ENCODE measurements at regions not wholly inside any gene's neighbourhood (a gene's known extent, or its start where the extent isn't known, plus 50 kb on each side); places are given as distances from the start of the nearest gene placed in this dataset.
"Not testable (repeated sequence)": the region's sequence is repeated elsewhere in the genome, so short reads cannot be mapped to it uniquely, and the experiment has no call there.

DNA sequence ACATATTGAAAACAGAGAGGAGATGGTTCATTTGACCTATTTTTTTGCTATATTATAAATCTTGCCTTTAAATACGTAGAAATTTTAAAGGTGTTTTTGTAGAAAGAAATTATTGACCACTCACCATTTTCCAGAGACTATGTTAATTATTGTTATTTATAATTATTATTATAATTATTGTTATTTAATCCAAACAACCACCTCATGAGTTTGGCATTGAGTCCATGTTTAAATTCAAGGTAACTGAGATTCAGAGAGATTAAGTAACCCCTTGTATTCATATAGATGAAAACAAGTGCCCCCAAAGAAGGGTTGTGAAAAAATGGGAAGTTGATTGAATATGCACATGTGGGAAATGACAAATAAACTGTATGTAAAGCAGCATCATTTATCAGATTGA is 692.5 kb upstream of the MIR17HG start:
- ATAC-seq = no peak
- 82% methylated on average over 1 of the region's 1 CpG for WGBS (ENCODE audit: missing lambda C conversion rate)
- no peak overlapping the region for H3K4me2 ChIP-seq
- H3K27ac ChIP-seq = no peak overlapping the region
- no peaks in the 10 kb centered on the region for H3K9me3 ChIP-seq
- ChIA-PET POLR2A (no interaction called here), CTCF (no interaction called here)
- H3K4me1 ChIP-seq = no peaks in the 10 kb centered on the region
- H3K4me3 ChIP-seq = no peak overlapping the region
- FAIRE-seq = no peak
- TF ChIP-seq, protein P1, sequence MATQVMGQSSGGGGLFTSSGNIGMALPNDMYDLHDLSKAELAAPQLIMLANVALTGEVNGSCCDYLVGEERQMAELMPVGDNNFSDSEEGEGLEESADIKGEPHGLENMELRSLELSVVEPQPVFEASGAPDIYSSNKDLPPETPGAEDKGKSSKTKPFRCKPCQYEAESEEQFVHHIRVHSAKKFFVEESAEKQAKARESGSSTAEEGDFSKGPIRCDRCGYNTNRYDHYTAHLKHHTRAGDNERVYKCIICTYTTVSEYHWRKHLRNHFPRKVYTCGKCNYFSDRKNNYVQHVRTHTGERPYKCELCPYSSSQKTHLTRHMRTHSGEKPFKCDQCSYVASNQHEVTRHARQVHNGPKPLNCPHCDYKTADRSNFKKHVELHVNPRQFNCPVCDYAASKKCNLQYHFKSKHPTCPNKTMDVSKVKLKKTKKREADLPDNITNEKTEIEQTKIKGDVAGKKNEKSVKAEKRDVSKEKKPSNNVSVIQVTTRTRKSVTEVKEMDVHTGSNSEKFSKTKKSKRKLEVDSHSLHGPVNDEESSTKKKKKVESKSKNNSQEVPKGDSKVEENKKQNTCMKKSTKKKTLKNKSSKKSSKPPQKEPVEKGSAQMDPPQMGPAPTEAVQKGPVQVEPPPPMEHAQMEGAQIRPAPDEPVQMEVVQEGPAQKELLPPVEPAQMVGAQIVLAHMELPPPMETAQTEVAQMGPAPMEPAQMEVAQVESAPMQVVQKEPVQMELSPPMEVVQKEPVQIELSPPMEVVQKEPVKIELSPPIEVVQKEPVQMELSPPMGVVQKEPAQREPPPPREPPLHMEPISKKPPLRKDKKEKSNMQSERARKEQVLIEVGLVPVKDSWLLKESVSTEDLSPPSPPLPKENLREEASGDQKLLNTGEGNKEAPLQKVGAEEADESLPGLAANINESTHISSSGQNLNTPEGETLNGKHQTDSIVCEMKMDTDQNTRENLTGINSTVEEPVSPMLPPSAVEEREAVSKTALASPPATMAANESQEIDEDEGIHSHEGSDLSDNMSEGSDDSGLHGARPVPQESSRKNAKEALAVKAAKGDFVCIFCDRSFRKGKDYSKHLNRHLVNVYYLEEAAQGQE (IDR thresholded peaks at IDR 0.05) = no peak
- no peak for TF ChIP-seq POLR2AphosphoS2 (conservative IDR thresholded peaks at IDR 0.05; ENCODE audit: low read length)
- TF ChIP-seq SREBF2 (IDR thresholded peaks at IDR 0.05) = no peak
- TF ChIP-seq HOXA7 (CRISPR knock-in tag; IDR thresholded peaks at IDR 0.05) = no peak
- no peak for TF ChIP-seq CBX8 (IDR thresholded peaks at IDR 0.05)
- no peak for TF ChIP-seq EP300 (IDR thresholded peaks at IDR 0.05)
- no peak for TF ChIP-seq PHF8 (IDR thresholded peaks at IDR 0.05; ENCODE audit: borderline replicate concordance, low read depth)
- DNase-seq (ENCODE audit: low read depth in 1 of 2, low spot score in 1 of 2) = no peak

DNA sequence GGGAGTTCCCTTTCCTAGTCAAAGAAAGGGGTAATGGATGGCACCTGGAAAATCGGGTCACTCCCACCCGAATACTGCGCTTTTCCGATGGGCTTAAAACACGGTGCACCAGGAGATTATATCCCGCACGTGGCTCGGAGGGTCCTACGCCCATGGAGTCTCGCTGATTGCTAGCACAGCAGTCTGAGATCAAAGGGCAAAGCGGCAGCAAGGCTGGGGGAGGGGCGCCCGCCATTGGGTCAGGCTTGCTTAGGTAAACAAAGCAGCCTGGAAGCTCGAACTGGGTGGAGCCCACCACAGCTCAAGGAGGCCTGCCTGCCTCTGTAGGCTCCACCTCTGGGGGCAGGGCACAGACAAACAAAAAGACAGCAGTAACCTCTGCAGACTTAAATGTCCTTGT is 683.3 kb upstream of the MIR17HG start:
- CTCF ChIA-PET; FAIRE-seq; DNase-seq (ENCODE audit: low read depth in 1 of 2, low spot score in 1 of 2); H3K4me1 ChIP-seq; POLR2A ChIA-PET; H3K9me3 ChIP-seq; ATAC-seq; H3K4me2 ChIP-seq; H3K27ac ChIP-seq; H3K4me3 ChIP-seq: not testable (repeated sequence)
- 92% methylated on average over 4 of the region's 14 CpGs for WGBS (ENCODE audit: missing lambda C conversion rate)

DNA sequence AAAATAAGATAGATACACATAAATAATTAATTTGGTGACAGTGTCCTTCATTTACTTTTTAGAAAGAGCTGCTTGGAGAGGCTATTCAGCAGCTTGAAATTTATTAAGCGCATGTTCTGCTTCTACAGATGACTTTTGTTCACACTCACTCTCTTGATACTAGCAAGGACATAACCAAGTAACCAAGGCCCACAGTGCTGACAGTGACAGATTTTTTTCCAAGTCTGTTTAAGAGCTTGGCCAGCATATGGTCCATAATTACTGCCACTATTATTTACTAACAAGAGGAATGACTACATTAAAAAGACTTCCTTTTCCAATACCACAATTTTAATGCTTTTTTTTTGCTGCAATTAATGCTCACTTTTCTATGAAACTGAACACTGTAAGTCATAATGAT is 673.7 kb upstream of the MIR17HG start:
- 82% methylated on average over 1 of the region's 1 CpG for WGBS (ENCODE audit: missing lambda C conversion rate)
- FAIRE-seq = no peak

DNA sequence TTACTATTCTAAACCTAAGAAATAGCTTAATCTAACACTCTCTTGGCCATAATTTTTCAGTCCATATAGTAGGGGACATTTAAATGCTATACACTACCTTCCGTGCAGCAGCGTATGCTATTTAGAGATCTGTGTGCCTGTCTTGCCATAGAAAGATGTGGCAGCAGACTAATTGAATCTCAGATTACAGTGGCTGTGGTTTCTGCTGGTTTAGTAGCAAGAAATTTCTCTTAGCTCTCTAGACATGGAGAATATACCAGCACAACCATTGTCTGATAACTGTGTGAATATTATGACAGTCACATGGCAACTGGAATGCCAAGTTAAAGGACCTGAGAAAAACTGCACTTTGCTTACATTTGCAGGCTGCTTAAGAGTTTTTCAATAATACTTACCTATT is 672.4 kb upstream of the MIR17HG start:
- no peaks in the 10 kb centered on the region for H3K9me3 ChIP-seq
- no peak for ATAC-seq
- FAIRE-seq = no peak
- WGBS (ENCODE audit: missing lambda C conversion rate) = 92% methylated on average over 2 of the region's 2 CpGs
- no peaks in the 10 kb centered on the region for H3K4me1 ChIP-seq
- no peak overlapping the region for H3K4me3 ChIP-seq
- TF ChIP-seq ESRRA (IDR thresholded peaks at IDR 0.05; ENCODE audit: borderline replicate concordance, low read length) (no peak), JUNB (IDR thresholded peaks at IDR 0.05) (no peak), PHF8 (IDR thresholded peaks at IDR 0.05; ENCODE audit: borderline replicate concordance, low read depth) (no peak)
- TF ChIP-seq, protein P2, sequence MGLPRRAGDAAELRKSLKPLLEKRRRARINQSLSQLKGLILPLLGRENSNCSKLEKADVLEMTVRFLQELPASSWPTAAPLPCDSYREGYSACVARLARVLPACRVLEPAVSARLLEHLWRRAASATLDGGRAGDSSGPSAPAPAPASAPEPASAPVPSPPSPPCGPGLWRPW (IDR thresholded peaks at IDR 0.05) = no peak
- ChIA-PET CTCF (no interaction called here), POLR2A (no interaction called here)
- no peak overlapping the region for H3K4me2 ChIP-seq
- no peak overlapping the region for H3K27ac ChIP-seq
- no peak for DNase-seq (ENCODE audit: low read depth in 1 of 2, low spot score in 1 of 2)

More for the DNA sequence above, 673.7 kb upstream of the MIR17HG start:
- POLR2A ChIA-PET = no interaction called here
- H3K4me3 ChIP-seq = no peak overlapping the region
- no peak for TF ChIP-seq JUNB (IDR thresholded peaks at IDR 0.05)
- TF ChIP-seq SMC3 (IDR thresholded peaks at IDR 0.05) = no peak
- TF ChIP-seq, protein P1 (IDR thresholded peaks at IDR 0.05) = no peak
- TF ChIP-seq, protein P2 (IDR thresholded peaks at IDR 0.05) = no peak
- H3K4me2 ChIP-seq = no peak overlapping the region
- no peak for ATAC-seq
- no peak for DNase-seq (ENCODE audit: low read depth in 1 of 2, low spot score in 1 of 2)
- H3K27ac ChIP-seq = no peak overlapping the region
- CTCF ChIA-PET = no interaction called here
- no peaks in the 10 kb centered on the region for H3K4me1 ChIP-seq
- no peaks in the 10 kb centered on the region for H3K9me3 ChIP-seq
